Aorta (tissue), 5 donors: ENCODE measurements at regions not wholly inside any gene's neighbourhood (a gene's known extent, or its start where the extent isn't known, plus 50 kb on each side); places are given as distances from the start of the nearest gene placed in this dataset.

Experiments
- ATAC-seq: fragments of 200-7000 bp; cut with Tn5 transposase; one replicate; pipeline ENCODE4 v1.9.1; 2022; ENCODE audit warnings: moderate library complexity; ENCODE audit not compliant: low FRiP score
- DNase-seq, 2 donors: peaks; one replicate each; pipeline ENCODE4 v3.0.0-alpha.2; 2020
- H3K27ac ChIP-seq, 2 donors: one replicate each; pipeline ENCODE4 v1.5.1; 2013; ENCODE audit warnings: low read length in 2 of 2, mild to moderate bottlenecking in 2 of 2, moderate library complexity in 2 of 2, control low read depth in 1 of 2, inconsistent platforms in 1 of 2, low read depth in 1 of 2
- H3K27me3 ChIP-seq, 2 donors: one replicate each; pipeline ENCODE4 v1.6.1; 2013; ENCODE audit warnings: control low read depth in 1 of 2, low read length in 1 of 2, mild to moderate bottlenecking in 1 of 2, moderate library complexity in 1 of 2; ENCODE audit not compliant: insufficient read depth in 2 of 2, control insufficient read depth in 1 of 2
- H3K36me3 ChIP-seq, 2 donors: one replicate each; pipeline ENCODE4 v1.6.1; 2013; ENCODE audit warnings: control low read depth in 1 of 2, low read length in 1 of 2, mild to moderate bottlenecking in 1 of 2; ENCODE audit not compliant: insufficient read depth in 2 of 2, control insufficient read depth in 1 of 2
- H3K4me1 ChIP-seq, 2 donors: one replicate each; pipeline ENCODE4 v1.6.1; 2013; ENCODE audit warnings: low read length in 2 of 2, control low read depth in 1 of 2, mild to moderate bottlenecking in 1 of 2, moderate library complexity in 1 of 2; ENCODE audit not compliant: insufficient read depth in 2 of 2, control insufficient read depth in 1 of 2
- H3K4me3 ChIP-seq, 2 donors: one replicate each; pipeline ENCODE4 v1.5.1; 2013; ENCODE audit warnings: low read length in 2 of 2, control low read depth in 1 of 2, mild to moderate bottlenecking in 1 of 2
- H3K9me3 ChIP-seq: one replicate; pipeline ENCODE4 v1.6.1; 2013; ENCODE audit warnings: mild to moderate bottlenecking, low read length; ENCODE audit not compliant: control insufficient read depth
- WGBS, 2 donors: extraction: QIAGEN DNeasy Blood & Tissue Kit; methylation state at CpG; one replicate each; pipeline ENCODE4 v1.1.7; 2013; 5-methylcytosine and 5-hydroxymethylcytosine counted together
- intact Hi-C, 2 donors: fragments of 100-400 bp; cut with DNase I; formaldehyde crosslinking; loops; one replicate each; pipeline versions ENCODE4 v1.14.2 to v1.15.0; 2022
- donor health status: healthy with polysubstance abuse.
- donor health status: Bipolar disorder and iron deficiency.
- donor health status: DM: no; HTN: no; CAD: no.
- donor health status: DM: no; HTN: no; CAD: no.
- donor health status: DM: yes; HTN: yes; CAD: no.

- peak overlapping the region in 1 of 2 donors; percentile 34 for H3K27ac ChIP-seq
- H3K4me3 ChIP-seq = no peak overlapping the region
- no peaks in the 10 kb centered on the region for H3K27me3 ChIP-seq
- DNase-seq (no peak), ATAC-seq (peak; percentile 16)
- no peaks in the 10 kb centered on the region for H3K4me1 ChIP-seq
- intact Hi-C loops = loop anchor here in 1 of 2 donors (5.0 kb wide), 1 partner anchor 111 kb away; no protein-coding TSS in a partner anchor
- no peaks in the 10 kb centered on the region for H3K9me3 ChIP-seq
- WGBS, 2 donors = 84 to 87% methylated on average over 3 of the region's 3 CpGs
- no peaks in the 10 kb centered on the region for H3K36me3 ChIP-seq
These were observed 91.9 kb upstream of the NXT1 start for GRCh38 chr20:23258747-23259121.

GRCh38 chr20:23257848-23258746, 92.5 kb upstream of the NXT1 start:
- intact Hi-C loops = loop anchor here in 1 of 2 donors (5.0 kb wide), 1 partner anchor 111 kb away; no protein-coding TSS in a partner anchor
- H3K36me3 ChIP-seq = no peaks in the 10 kb centered on the region
- no peaks in the 10 kb centered on the region for H3K4me1 ChIP-seq
- H3K4me3 ChIP-seq = no peak overlapping the region
- peak overlapping the region; percentile 8 to 67 for H3K27ac ChIP-seq
- 73 to 75% methylated on average over 8 of the region's 8 CpGs for WGBS, 2 donors
- ATAC-seq (peak; percentile 84), DNase-seq (no peak)
- H3K9me3 ChIP-seq = no peaks in the 10 kb centered on the region
- no peaks in the 10 kb centered on the region for H3K27me3 ChIP-seq

DNA sequence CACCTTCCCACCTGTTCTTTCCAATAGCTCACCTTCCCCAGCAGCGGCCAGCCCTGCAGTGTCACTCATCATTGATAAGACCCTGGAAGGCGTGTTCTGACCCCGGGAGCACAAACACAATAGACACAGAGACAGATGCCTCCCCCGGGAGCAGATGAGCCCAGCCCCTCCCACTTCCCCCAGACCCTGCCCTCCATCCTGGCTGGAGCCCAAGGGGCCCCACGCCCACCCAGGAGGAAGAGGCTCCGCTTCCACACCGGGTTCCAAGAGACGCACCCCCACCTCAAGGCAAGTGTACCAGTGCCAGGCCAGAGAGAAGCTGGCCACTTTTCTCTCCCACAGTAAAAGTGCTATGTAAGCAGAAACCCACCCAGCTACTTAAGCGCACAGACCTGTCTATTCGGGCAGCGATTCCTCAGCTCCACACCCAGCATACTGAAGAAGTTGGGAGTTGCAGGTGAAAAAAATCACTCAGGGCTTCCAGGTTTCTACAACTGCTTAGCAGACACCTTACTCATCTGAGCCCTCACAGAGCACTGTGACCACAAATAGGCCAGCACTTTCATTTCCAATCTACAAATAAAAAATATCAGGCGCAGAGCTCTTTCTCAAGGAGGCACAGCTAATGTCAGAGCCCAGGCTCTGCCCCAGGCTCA, 93.4 kb upstream of the NXT1 start:
- 78 to 81% methylated on average over 12 of the region's 12 CpGs for WGBS, 2 donors
- Histone ChIP-seq H3K27me3 (no peaks in the 10 kb centered on the region), H3K9me3 (no peaks in the 10 kb centered on the region), H3K36me3 (no peaks in the 10 kb centered on the region), H3K4me3 (no peak overlapping the region), H3K4me1 (no peaks in the 10 kb centered on the region), H3K27ac (peak overlapping the region in 1 of 2 donors; percentile 67)
- ATAC-seq (no peak), DNase-seq (no peak)
- intact Hi-C loops = loop anchor here in 1 of 2 donors (5.0 kb wide), 1 partner anchor 110 kb away; no protein-coding TSS in a partner anchor

DNA sequence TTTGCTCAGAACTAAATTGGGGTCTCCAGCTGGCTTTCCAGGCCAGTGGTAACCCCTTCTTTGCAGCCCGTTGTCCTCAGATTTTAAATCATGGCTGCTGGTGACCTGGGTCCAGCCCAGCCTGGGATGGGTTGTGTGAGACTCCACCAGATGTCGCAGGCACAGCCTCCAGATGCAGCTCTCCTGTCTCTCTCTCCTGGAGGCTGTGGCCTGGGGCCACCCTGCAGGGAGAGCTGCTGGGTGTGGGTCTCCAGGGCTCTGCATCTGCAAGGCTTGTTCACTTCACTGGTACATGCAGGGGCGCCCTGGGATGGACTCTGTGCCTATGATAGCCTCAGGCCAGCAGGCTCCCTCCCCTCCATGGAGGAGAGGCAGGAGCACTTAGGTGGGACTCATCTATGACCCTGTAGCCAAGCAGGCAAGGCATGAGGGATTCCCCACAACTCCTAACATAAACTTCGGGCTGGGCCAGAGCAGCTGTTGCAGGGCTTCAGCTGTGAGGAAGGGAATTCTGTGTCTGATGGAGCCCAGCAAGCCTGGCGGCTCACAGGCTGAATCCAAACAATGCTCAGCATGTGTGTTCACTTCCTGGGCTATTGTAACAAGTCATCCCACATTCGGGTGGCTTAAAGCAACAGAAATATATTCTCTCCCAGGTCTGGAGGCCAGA, 94.7 kb upstream of the NXT1 start:
- Histone ChIP-seq H3K27me3 (no peaks in the 10 kb centered on the region), H3K4me1 (no peaks in the 10 kb centered on the region), H3K27ac (no peak overlapping the region), H3K4me3 (no peak overlapping the region), H3K9me3 (no peaks in the 10 kb centered on the region), H3K36me3 (no peaks in the 10 kb centered on the region)
- 72 to 74% methylated on average over 6 of the region's 6 CpGs for WGBS, 2 donors
- intact Hi-C loops = loop anchor here in 1 of 2 donors (5.0 kb wide), 1 partner anchor 109 kb away; no protein-coding TSS in a partner anchor
- DNase-seq (no peak), ATAC-seq (no peak)

DNA sequence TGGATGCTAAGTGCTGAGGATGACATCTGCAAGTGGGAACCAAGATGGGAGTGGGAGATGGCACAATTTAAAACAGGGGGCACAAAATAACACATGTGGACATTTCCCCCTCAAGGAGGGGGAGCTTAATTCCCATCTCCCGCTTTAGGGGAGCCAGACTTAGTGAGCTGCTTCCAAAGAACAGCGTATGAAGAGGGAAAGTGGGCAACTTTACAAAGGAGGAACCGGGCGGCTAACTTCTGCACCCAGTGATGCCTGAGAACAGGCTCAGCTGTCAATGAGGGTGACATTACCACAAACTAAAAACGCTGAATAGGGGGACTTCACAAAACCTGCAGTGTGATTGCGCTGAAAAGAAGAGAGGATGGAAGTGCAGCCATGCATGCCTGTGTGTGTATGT, 95.5 kb upstream of the NXT1 start:
- intact Hi-C loops = loop anchor here in 1 of 2 donors (5.0 kb wide), 1 partner anchor 108 kb away; no protein-coding TSS in a partner anchor
- no peaks in the 10 kb centered on the region for H3K9me3 ChIP-seq
- DNase-seq = no peak
- 84 to 88% methylated on average over 6 of the region's 6 CpGs for WGBS, 2 donors
- H3K36me3 ChIP-seq = no peaks in the 10 kb centered on the region
- no peak overlapping the region for H3K27ac ChIP-seq
- no peaks in the 10 kb centered on the region for H3K4me1 ChIP-seq
- no peak overlapping the region for H3K4me3 ChIP-seq
- no peak for ATAC-seq
- no peaks in the 10 kb centered on the region for H3K27me3 ChIP-seq

GRCh38 chr20:23254505-23254904, 96.1 kb upstream of the NXT1 start:
- WGBS, 2 donors = 59 to 72% methylated on average over 2 of the region's 2 CpGs
- intact Hi-C loops = loop anchor here in 1 of 2 donors (5.0 kb wide), 1 partner anchor 93 kb away; no protein-coding TSS in a partner anchor
- H3K27me3 ChIP-seq = no peaks in the 10 kb centered on the region

GRCh38 chr20:23254034-23254433, 96.6 kb upstream of the NXT1 start:
- Histone ChIP-seq H3K9me3 (no peaks in the 10 kb centered on the region), H3K27ac (no peak overlapping the region), H3K36me3 (no peaks in the 10 kb centered on the region), H3K27me3 (no peaks in the 10 kb centered on the region), H3K4me1 (no peaks in the 10 kb centered on the region), H3K4me3 (no peak overlapping the region)
- intact Hi-C loops = loop anchor here in 1 of 2 donors (5.0 kb wide), 1 partner anchor 93 kb away; no protein-coding TSS in a partner anchor
- WGBS, 2 donors = 88 to 89% methylated on average over 5 of the region's 5 CpGs
- DNase-seq = no peak
- no peak for ATAC-seq

More at GRCh38 chr20:23254505-23254904, 96.1 kb upstream of the NXT1 start:
- Histone ChIP-seq H3K27ac (no peak overlapping the region), H3K4me1 (no peaks in the 10 kb centered on the region), H3K9me3 (no peaks in the 10 kb centered on the region), H3K4me3 (no peak overlapping the region), H3K36me3 (no peaks in the 10 kb centered on the region)
- no peak for DNase-seq
- no peak for ATAC-seq

- 90 to 92% methylated on average over 3 of the region's 3 CpGs for WGBS, 2 donors
- Histone ChIP-seq H3K4me1 (no peaks in the 10 kb centered on the region), H3K27ac (no peak overlapping the region), H3K27me3 (no peaks in the 10 kb centered on the region), H3K4me3 (no peak overlapping the region), H3K9me3 (no peaks in the 10 kb centered on the region), H3K36me3 (no peaks in the 10 kb centered on the region)
- ATAC-seq (no peak), DNase-seq (no peak)
- intact Hi-C loops = loop anchor here in 1 of 2 donors (5.0 kb wide), 1 partner anchor 94 kb away; no protein-coding TSS in a partner anchor
These were observed 97.1 kb upstream of the NXT1 start for GRCh38 chr20:23253524-23253923.
